GM23338 (cell line): ENCODE measurements at regions not wholly inside any gene's neighbourhood (a gene's known extent, or its start where the extent isn't known, plus 50 kb on each side); places are given as distances from the start of the nearest gene placed in this dataset.

ENCODE experiments used
- ATAC-seq: fragments of 200-7000 bp; cut with Tn5 transposase; 3 replicates; pipeline ENCODE4 v1.9.1; 2020
- DNase-seq: peaks from one replicate; pipeline ENCODE4 v3.0.0-alpha.2; 2015; ENCODE audit warnings: low spot score
- H2AFZ ChIP-seq: fragments of 200-600 bp; sonication (generic); 2 replicates; pipeline ENCODE4 v1.8.0; 2016; ENCODE audit warnings: antibody characterized with exemption, mild to moderate bottlenecking, moderate library complexity
- H3F3A ChIP-seq: fragments of 200-600 bp; sonication (generic); replicated peaks from 2 replicates; pipeline ENCODE4 v1.8.0; 2017; ENCODE audit warnings: antibody characterized with exemption, mixed run types, low read depth
- H3K27ac ChIP-seq: fragments of 200-600 bp; sonication (generic); 2 replicates; pipeline ENCODE4 v1.6.1; 2016; ENCODE audit warnings: low read depth
- H3K27me3 ChIP-seq: fragments of 200-600 bp; sonication (generic); 2 replicates; pipeline ENCODE4 v1.8.0; 2016; ENCODE audit warnings: mild to moderate bottlenecking, mixed run types, moderate library complexity; ENCODE audit not compliant: insufficient read depth
- H3K36me3 ChIP-seq: fragments of 200-600 bp; sonication (generic); 2 replicates; pipeline ENCODE4 v1.8.0; 2016; ENCODE audit warnings: mild to moderate bottlenecking; ENCODE audit not compliant: insufficient read depth
- H3K4me1 ChIP-seq: fragments of 200-600 bp; sonication (generic); 2 replicates; pipeline ENCODE4 v1.8.0; 2016; ENCODE audit warnings: mild to moderate bottlenecking, moderate library complexity; ENCODE audit not compliant: insufficient read depth
- H3K4me2 ChIP-seq: fragments of 200-600 bp; sonication (generic); 2 replicates; pipeline ENCODE4 v1.7.1; 2017; ENCODE audit warnings: mixed run types
- H3K4me3 ChIP-seq: fragments of 200-600 bp; sonication (generic); 2 replicates; pipeline ENCODE4 v1.6.1; 2016; ENCODE audit warnings: mixed run types
- H3K79me2 ChIP-seq: fragments of 200-600 bp; sonication (generic); replicated peaks from 2 replicates; pipeline ENCODE4 v1.8.0; 2017; ENCODE audit warnings: mild to moderate bottlenecking; ENCODE audit not compliant: insufficient read depth
- H3K9me2 ChIP-seq: fragments of 200-600 bp; sonication (generic); 2 replicates; pipeline ENCODE4 v1.8.0; 2017; ENCODE audit not compliant: insufficient read depth
- H4K20me1 ChIP-seq: fragments of 200-600 bp; sonication (generic); replicated peaks from 2 replicates; pipeline ENCODE4 v1.8.0; 2017; ENCODE audit warnings: mild to moderate bottlenecking; ENCODE audit not compliant: insufficient read depth
- H3K27ac Mint-ChIP-seq: 2 replicates; pipeline ENCODE4 v1.8.0; 2020; ENCODE audit warnings: inconsistent platforms, mild to moderate bottlenecking, moderate library complexity, mixed read lengths
- H3K27me3 Mint-ChIP-seq: 3 replicates; pipeline ENCODE4 v1.8.0; 2022; ENCODE audit warnings: low read depth, mild to moderate bottlenecking, moderate library complexity, mixed read lengths, inconsistent platforms; ENCODE audit not compliant: insufficient read depth, poor library complexity
- H3K36me3 Mint-ChIP-seq: 3 replicates; pipeline ENCODE4 v1.8.0; 2021; ENCODE audit warnings: low read depth, mild to moderate bottlenecking, inconsistent platforms, moderate library complexity, mixed read lengths
- H3K4me1 Mint-ChIP-seq: 3 replicates; pipeline ENCODE4 v1.8.0; 2020; ENCODE audit warnings: mild to moderate bottlenecking, inconsistent platforms, mixed read lengths
- H3K4me3 Mint-ChIP-seq: 3 replicates; pipeline ENCODE4 v1.8.0; 2021; ENCODE audit warnings: moderate library complexity, mild to moderate bottlenecking, inconsistent platforms, mixed read lengths
- H3K9me3 Mint-ChIP-seq: 3 replicates; pipeline ENCODE4 v1.8.0; 2020; ENCODE audit warnings: moderate library complexity, mild to moderate bottlenecking, inconsistent platforms, mixed read lengths
- CREB1 ChIP-seq: fragments of 250-450 bp; sonication (Bioruptor Pico); IDR thresholded peaks from 2 replicates; pipeline ENCODE4 v1.5.0; 2020; ENCODE audit warnings: low read depth, mild to moderate bottlenecking, moderate library complexity
- EZH2 ChIP-seq: fragments of 200-600 bp; sonication (generic); IDR thresholded peaks from one replicate; pipeline ENCODE4 v1.8.0; 2017; ENCODE audit warnings: antibody characterized with exemption, mild to moderate bottlenecking, low read depth; ENCODE audit not compliant: unreplicated experiment
- EZH2phosphoT487 ChIP-seq: fragments of 200-600 bp; sonication (generic); IDR thresholded peaks from one replicate; pipeline ENCODE4 v1.8.1; 2018; ENCODE audit warnings: antibody characterized with exemption; ENCODE audit not compliant: unreplicated experiment
- JUNB ChIP-seq: IDR thresholded peaks from one replicate; pipeline ENCODE4 v1.6.1; 2016; ENCODE audit warnings: antibody characterized with exemption; ENCODE audit not compliant: unreplicated experiment
- NANOG ChIP-seq: IDR thresholded peaks from 2 replicates; pipeline ENCODE4 v1.6.1; 2016; ENCODE audit warnings: antibody characterized with exemption, borderline replicate concordance
- POLR2AphosphoS5 ChIP-seq: IDR thresholded peaks from 2 replicates; pipeline ENCODE4 v1.6.1; 2016; ENCODE audit warnings: antibody characterized with exemption, low read depth
- STAT1 ChIP-seq: IDR thresholded peaks from one replicate; pipeline ENCODE4 v1.6.1; 2016; ENCODE audit warnings: antibody characterized with exemption; ENCODE audit not compliant: unreplicated experiment
- ZNF114 ChIP-seq: fragments of 250-450 bp; sonication (Bioruptor Pico); IDR thresholded peaks from 2 replicates; pipeline ENCODE4 v1.5.0; 2020; ENCODE audit warnings: mild to moderate bottlenecking, moderate library complexity
- ZNF331 ChIP-seq: fragments of 250-450 bp; sonication (Bioruptor Pico); IDR thresholded peaks from 2 replicates; pipeline ENCODE4 v1.5.0; 2020; ENCODE audit warnings: low read depth, mild to moderate bottlenecking, moderate library complexity
- TF ChIP-seq, protein P1 (sequence below): IDR thresholded peaks from one replicate; pipeline ENCODE4 v1.6.1; 2018; ENCODE audit warnings: antibody characterized with exemption; ENCODE audit not compliant: unreplicated experiment
- TF ChIP-seq, protein P2 (sequence below), 2 experiments: fragments of 200-600 bp in 1 of 2; sonication (generic) in 1 of 2; conservative IDR thresholded peaks; 2 replicates each; pipeline versions ENCODE4 v1.5.1 to v1.6.1; 2016 to 2017; ENCODE audit warnings: antibody characterized with exemption in 2 of 2, low read depth in 2 of 2, mild to moderate bottlenecking in 2 of 2, moderate library complexity in 1 of 2
- TF ChIP-seq, protein P3 (sequence below): fragments of 250-450 bp; sonication (Bioruptor Pico); IDR thresholded peaks from 2 replicates; pipeline ENCODE4 v1.5.0; 2020; ENCODE audit warnings: mild to moderate bottlenecking, moderate library complexity
- TF ChIP-seq, protein P4 (sequence below): IDR thresholded peaks from 2 replicates; pipeline ENCODE4 v1.6.1; 2016; ENCODE audit warnings: antibody characterized with exemption

DNA sequence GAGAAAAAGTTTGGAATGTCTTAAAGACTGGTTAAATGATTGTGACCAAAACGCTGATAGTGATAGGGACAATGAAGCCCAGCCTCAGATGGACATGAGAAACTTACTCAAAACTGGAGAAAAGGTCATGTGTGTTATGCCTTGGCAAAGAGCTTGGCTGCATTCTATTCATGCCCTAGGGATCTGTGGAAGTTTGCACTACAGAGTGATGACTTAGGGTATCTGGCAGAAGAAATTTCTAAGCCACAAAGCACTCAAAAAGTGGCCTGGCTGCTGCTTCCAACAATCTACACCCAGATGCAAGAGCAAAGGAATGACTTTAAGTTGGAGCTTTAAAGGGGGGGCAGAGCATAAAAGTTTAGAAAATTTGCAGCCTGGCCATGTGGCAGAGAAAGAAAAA lies 521.3 kb downstream of the UQCRFS1 start:
- no peak for ATAC-seq
- peaks cover 19% of the 10 kb centered on the region for H3K36me3 Mint-ChIP-seq

More for the DNA sequence above, 521.3 kb downstream of the UQCRFS1 start:
- no peak for DNase-seq
- H3K36me3 ChIP-seq, result no peaks in the 10 kb centered on the region
- H3K4me3 Mint-ChIP-seq, result no peak overlapping the region
- no peak overlapping the region for H2AFZ ChIP-seq
- TF ChIP-seq CREB1 (no peak), NANOG (no peak), JUNB (no peak), STAT1 (no peak), POLR2AphosphoS5 (no peak), ZNF331 (CRISPR knock-in tag) (no peak), EZH2phosphoT487 (no peak), EZH2 (no peak), ZNF114 (CRISPR knock-in tag) (no peak)
- TF ChIP-seq, protein P1, sequence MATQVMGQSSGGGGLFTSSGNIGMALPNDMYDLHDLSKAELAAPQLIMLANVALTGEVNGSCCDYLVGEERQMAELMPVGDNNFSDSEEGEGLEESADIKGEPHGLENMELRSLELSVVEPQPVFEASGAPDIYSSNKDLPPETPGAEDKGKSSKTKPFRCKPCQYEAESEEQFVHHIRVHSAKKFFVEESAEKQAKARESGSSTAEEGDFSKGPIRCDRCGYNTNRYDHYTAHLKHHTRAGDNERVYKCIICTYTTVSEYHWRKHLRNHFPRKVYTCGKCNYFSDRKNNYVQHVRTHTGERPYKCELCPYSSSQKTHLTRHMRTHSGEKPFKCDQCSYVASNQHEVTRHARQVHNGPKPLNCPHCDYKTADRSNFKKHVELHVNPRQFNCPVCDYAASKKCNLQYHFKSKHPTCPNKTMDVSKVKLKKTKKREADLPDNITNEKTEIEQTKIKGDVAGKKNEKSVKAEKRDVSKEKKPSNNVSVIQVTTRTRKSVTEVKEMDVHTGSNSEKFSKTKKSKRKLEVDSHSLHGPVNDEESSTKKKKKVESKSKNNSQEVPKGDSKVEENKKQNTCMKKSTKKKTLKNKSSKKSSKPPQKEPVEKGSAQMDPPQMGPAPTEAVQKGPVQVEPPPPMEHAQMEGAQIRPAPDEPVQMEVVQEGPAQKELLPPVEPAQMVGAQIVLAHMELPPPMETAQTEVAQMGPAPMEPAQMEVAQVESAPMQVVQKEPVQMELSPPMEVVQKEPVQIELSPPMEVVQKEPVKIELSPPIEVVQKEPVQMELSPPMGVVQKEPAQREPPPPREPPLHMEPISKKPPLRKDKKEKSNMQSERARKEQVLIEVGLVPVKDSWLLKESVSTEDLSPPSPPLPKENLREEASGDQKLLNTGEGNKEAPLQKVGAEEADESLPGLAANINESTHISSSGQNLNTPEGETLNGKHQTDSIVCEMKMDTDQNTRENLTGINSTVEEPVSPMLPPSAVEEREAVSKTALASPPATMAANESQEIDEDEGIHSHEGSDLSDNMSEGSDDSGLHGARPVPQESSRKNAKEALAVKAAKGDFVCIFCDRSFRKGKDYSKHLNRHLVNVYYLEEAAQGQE, result no peak
- TF ChIP-seq, protein P2, sequence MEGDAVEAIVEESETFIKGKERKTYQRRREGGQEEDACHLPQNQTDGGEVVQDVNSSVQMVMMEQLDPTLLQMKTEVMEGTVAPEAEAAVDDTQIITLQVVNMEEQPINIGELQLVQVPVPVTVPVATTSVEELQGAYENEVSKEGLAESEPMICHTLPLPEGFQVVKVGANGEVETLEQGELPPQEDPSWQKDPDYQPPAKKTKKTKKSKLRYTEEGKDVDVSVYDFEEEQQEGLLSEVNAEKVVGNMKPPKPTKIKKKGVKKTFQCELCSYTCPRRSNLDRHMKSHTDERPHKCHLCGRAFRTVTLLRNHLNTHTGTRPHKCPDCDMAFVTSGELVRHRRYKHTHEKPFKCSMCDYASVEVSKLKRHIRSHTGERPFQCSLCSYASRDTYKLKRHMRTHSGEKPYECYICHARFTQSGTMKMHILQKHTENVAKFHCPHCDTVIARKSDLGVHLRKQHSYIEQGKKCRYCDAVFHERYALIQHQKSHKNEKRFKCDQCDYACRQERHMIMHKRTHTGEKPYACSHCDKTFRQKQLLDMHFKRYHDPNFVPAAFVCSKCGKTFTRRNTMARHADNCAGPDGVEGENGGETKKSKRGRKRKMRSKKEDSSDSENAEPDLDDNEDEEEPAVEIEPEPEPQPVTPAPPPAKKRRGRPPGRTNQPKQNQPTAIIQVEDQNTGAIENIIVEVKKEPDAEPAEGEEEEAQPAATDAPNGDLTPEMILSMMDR (conservative IDR thresholded peaks at IDR 0.05; ENCODE audit: low read depth in 2 of 2), result no peak
- TF ChIP-seq, protein P3, sequence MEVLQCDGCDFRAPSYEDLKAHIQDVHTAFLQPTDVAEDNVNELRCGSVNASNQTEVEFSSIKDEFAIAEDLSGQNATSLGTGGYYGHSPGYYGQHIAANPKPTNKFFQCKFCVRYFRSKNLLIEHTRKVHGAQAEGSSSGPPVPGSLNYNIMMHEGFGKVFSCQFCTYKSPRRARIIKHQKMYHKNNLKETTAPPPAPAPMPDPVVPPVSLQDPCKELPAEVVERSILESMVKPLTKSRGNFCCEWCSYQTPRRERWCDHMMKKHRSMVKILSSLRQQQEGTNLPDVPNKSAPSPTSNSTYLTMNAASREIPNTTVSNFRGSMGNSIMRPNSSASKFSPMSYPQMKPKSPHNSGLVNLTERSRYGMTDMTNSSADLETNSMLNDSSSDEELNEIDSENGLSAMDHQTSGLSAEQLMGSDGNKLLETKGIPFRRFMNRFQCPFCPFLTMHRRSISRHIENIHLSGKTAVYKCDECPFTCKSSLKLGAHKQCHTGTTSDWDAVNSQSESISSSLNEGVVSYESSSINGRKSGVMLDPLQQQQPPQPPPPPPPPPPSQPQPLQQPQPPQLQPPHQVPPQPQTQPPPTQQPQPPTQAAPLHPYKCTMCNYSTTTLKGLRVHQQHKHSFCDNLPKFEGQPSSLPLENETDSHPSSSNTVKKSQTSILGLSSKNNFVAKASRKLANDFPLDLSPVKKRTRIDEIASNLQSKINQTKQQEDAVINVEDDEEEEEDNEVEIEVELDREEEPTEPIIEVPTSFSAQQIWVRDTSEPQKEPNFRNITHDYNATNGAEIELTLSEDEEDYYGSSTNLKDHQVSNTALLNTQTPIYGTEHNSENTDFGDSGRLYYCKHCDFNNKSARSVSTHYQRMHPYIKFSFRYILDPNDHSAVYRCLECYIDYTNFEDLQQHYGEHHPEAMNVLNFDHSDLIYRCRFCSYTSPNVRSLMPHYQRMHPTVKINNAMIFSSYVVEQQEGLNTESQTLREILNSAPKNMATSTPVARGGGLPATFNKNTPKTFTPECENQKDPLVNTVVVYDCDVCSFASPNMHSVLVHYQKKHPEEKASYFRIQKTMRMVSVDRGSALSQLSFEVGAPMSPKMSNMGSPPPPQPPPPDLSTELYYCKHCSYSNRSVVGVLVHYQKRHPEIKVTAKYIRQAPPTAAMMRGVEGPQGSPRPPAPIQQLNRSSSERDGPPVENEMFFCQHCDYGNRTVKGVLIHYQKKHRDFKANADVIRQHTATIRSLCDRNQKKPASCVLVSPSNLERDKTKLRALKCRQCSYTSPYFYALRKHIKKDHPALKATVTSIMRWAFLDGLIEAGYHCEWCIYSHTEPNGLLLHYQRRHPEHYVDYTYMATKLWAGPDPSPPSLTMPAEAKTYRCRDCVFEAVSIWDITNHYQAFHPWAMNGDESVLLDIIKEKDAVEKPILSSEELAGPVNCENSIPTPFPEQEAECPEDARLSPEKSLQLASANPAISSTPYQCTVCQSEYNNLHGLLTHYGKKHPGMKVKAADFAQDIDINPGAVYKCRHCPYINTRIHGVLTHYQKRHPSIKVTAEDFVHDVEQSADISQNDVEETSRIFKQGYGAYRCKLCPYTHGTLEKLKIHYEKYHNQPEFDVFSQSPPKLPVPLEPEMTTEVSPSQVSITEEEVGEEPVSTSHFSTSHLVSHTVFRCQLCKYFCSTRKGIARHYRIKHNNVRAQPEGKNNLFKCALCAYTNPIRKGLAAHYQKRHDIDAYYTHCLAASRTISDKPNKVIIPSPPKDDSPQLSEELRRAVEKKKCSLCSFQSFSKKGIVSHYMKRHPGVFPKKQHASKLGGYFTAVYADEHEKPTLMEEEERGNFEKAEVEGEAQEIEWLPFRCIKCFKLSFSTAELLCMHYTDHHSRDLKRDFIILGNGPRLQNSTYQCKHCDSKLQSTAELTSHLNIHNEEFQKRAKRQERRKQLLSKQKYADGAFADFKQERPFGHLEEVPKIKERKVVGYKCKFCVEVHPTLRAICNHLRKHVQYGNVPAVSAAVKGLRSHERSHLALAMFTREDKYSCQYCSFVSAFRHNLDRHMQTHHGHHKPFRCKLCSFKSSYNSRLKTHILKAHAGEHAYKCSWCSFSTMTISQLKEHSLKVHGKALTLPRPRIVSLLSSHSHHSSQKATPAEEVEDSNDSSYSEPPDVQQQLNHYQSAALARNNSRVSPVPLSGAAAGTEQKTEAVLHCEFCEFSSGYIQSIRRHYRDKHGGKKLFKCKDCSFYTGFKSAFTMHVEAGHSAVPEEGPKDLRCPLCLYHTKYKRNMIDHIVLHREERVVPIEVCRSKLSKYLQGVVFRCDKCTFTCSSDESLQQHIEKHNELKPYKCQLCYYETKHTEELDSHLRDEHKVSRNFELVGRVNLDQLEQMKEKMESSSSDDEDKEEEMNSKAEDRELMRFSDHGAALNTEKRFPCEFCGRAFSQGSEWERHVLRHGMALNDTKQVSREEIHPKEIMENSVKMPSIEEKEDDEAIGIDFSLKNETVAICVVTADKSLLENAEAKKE, result no peak
- TF ChIP-seq, protein P4, sequence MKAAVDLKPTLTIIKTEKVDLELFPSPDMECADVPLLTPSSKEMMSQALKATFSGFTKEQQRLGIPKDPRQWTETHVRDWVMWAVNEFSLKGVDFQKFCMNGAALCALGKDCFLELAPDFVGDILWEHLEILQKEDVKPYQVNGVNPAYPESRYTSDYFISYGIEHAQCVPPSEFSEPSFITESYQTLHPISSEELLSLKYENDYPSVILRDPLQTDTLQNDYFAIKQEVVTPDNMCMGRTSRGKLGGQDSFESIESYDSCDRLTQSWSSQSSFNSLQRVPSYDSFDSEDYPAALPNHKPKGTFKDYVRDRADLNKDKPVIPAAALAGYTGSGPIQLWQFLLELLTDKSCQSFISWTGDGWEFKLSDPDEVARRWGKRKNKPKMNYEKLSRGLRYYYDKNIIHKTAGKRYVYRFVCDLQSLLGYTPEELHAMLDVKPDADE, result no peak
- no peaks in the 10 kb centered on the region for H4K20me1 ChIP-seq
- no peaks in the 10 kb centered on the region for H3K79me2 ChIP-seq
- no peaks in the 10 kb centered on the region for H3K27me3 ChIP-seq
- H3K4me2 ChIP-seq, result no peak overlapping the region
- H3K9me2 ChIP-seq, result peaks cover 4% of the 10 kb centered on the region; the same call in 1 of the 2 replicates
- no peaks in the 10 kb centered on the region for H3F3A ChIP-seq
- H3K4me1 Mint-ChIP-seq, result no peaks in the 10 kb centered on the region
- no peak overlapping the region for H3K4me3 ChIP-seq
- no peaks in the 10 kb centered on the region for H3K27me3 Mint-ChIP-seq
- H3K27ac ChIP-seq, result no peak overlapping the region
- no peak overlapping the region for H3K27ac Mint-ChIP-seq
- H3K4me1 ChIP-seq, result no peaks in the 10 kb centered on the region
- no peaks in the 10 kb centered on the region; the same call in 2 of the 3 replicates for H3K9me3 Mint-ChIP-seq
